Ishikawa (cell line): ENCODE measurements at regions not wholly inside any gene's neighbourhood (a gene's known extent, or its start where the extent isn't known, plus 50 kb on each side); places are given as distances from the start of the nearest gene placed in this dataset.

Source experiments
- EP300 ChIP-seq: IDR thresholded peaks from 2 replicates; pipeline ENCODE4 v1.6.1; 2012; ENCODE audit warnings: borderline replicate concordance
- FOXM1 ChIP-seq: IDR thresholded peaks from 2 replicates; pipeline ENCODE4 v1.6.1; 2012; ENCODE audit warnings: low read depth, borderline replicate concordance
- MAX ChIP-seq: IDR thresholded peaks from 2 replicates; pipeline ENCODE4 v1.6.1; 2012
- RAD21 ChIP-seq: IDR thresholded peaks from 2 replicates; pipeline ENCODE4 v1.6.1; 2012; ENCODE audit warnings: low read depth
- REST ChIP-seq: IDR thresholded peaks from 2 replicates; pipeline ENCODE4 v1.6.1; 2012; ENCODE audit warnings: low read depth, mild to moderate bottlenecking
- TAF1 ChIP-seq: IDR thresholded peaks from 2 replicates; pipeline ENCODE4 v1.6.1; 2012; ENCODE audit warnings: low read depth, mild to moderate bottlenecking
- TCF12 ChIP-seq: IDR thresholded peaks from 2 replicates; pipeline ENCODE4 v1.6.1; 2012; ENCODE audit warnings: low read depth
- YY1 ChIP-seq: IDR thresholded peaks from 2 replicates; pipeline ENCODE4 v1.6.1; 2012; ENCODE audit warnings: low read depth

- TF ChIP-seq MAX (no peak), FOXM1 (no peak), TCF12 (no peak), TAF1 (no peak), RAD21 (no peak), EP300 (no peak), REST (no peak), YY1 (no peak)
These were observed 100.1 kb downstream of the GPAM start for GRCh38 chr10:112083472-112083871.
